CD4-positive, alpha-beta T cell treated with Interleukin-21 for 1 hour (primary cell): ENCODE measurements at regions not wholly inside any gene's neighbourhood (a gene's known extent, or its start where the extent isn't known, plus 50 kb on each side); places are given as distances from the start of the nearest gene placed in this dataset.
"Not testable (repeated sequence)": the region's sequence is repeated elsewhere in the genome, so short reads cannot be mapped to it uniquely, and the experiment has no call there.

ENCODE experiments used
- DNase-seq: peaks from one replicate; pipeline ENCODE4 v3.0.0-alpha.2; 2020

GRCh38 chr11:45374653-45375059 is 88.5 kb upstream of the SYT13 start:
- peak; percentile 57 for DNase-seq

DNA sequence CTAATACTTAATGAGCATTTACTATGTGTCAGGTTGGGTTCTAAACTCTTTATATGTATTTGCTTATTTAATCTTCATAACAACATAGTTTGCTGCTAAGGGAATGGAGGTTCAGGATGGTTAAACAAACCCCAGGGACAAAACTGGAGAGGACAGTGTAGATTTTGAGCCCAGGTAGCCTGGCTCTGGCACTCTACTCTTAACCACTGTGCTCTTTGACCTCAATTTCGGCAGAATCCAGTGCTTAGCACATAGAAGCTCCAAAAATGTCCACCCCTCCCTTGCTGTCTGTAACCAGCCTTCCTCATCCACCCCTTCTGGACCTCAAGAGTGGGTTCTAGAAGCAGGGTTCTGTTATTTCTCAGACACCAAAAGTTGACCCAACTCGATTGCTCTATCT is 88.0 kb upstream of the SYT13 start:
- DNase-seq = no peak

GRCh38 chr11:45373506-45374035 is 87.4 kb upstream of the SYT13 start:
- no peak for DNase-seq

GRCh38 chr11:45372414-45372813 is 86.3 kb upstream of the SYT13 start:
- DNase-seq = not testable (repeated sequence)

DNA sequence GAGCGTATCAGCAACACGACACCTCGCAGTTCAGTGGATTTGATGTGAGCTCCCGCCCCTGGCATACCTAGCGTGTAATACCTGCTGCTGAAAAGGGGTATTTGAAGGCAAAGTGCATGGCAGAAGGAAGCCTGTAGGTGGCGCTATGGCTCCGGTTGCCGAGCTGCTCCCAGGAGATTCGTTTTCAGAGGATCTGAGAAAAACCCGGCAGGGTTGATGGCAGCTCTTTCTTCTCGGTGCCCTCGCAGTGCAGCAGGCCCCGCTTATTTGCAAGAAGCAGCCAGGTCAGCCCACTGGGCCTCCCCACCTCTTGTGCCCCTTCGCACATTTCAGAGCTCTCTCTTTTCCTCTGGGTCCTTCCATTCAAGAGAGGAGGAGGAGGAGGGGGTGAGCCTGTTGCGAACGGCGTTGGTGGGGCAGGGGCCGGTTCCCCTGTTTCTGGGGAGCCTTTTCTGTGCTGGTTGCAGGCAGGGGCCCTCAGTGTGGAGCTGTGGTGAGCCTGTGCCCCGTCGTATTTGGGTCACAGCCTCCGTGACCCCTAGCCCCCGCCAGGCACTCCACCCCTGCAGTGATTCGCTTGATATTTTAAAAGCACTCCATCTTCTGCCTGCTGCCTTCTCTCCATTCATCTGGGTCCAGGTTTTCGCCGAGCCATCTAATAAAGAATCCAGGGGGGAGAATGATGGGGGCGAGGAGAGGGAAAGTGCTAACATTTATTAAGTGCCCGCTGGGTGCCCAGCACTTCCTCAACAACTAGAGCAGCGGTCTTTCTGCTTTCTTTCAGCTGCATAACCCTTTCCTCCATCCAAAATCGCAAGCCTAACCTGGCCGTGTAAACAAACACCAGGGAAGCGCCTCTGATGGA is 85.3 kb upstream of the SYT13 start:
- peak; percentile 69 for DNase-seq

- DNase-seq = no peak
Measured at GRCh38 chr11:45369313-45369712, 83.2 kb upstream of the SYT13 start.

DNA sequence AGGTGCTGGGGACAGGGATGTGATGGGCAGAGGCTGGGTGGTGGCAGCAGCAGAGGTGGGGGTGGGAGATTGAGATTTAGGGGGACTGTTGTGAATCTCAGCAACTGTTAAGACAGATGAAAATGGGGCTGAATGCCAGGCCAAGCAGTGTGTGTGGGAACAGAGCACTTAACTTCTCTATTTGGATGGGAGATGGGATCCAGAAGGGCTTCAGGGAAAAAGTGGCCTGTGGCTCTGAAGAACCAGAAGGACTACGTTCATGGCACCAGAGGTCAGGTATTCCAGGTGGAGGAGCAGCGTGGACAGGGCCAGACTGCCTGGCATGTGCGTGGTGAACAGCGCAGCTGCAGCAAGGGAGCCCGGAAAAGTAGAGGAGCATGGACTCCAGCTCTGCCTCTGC is 82.6 kb upstream of the SYT13 start:
- DNase-seq = no peak

DNA sequence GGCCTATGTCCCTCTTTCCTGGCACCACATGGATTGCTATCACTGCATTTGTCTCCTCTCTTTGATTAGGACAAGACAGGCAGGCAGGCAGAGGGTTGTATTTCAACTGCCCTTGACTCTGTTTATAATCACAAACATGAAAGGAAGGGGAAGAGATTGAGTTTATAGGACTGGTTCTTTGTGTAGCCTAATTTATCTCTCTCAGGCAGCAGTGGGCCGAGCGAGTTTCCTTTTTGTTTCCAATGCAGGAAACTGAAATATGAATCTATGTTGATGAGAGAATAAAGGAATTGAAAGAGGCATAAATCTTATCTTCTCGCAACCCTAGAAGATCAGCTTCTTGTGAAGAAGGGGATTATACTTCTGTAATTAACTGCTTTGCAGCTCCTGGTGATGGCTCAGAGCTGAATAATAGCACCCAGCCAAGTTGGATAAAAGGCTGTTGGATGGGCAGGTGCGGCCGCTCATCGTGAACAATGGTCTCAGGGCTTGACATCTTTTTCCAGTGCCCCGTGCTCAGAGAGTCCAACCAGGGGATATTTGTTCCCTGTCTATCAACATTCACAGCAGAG is 80.6 kb upstream of the SYT13 start:
- no peak for DNase-seq

- no peak for DNase-seq
Measured at GRCh38 chr11:45365961-45366618, 79.9 kb upstream of the SYT13 start.

- no peak for DNase-seq
Measured at GRCh38 chr11:45362636-45363035, 76.5 kb upstream of the SYT13 start.

GRCh38 chr11:45361551-45361950 is 75.4 kb upstream of the SYT13 start:
- no peak for DNase-seq

DNA sequence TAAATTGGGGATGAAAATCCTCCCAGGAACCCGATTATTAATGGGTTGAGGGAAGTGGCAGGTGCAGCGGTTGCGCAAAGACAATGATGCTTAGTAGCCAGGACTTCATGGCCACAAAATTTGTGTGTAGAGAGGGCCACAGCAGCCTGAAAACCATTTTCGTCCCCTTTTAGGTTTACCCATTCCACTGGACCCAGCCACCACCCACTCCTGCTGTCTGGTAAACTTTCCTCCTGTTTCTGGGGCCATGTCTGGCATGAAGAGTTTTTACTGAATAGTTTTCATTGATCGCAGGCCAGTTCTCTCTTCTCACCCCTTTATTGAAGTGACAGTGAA is 69.5 kb upstream of the SYT13 start:
- DNase-seq = no peak

DNA sequence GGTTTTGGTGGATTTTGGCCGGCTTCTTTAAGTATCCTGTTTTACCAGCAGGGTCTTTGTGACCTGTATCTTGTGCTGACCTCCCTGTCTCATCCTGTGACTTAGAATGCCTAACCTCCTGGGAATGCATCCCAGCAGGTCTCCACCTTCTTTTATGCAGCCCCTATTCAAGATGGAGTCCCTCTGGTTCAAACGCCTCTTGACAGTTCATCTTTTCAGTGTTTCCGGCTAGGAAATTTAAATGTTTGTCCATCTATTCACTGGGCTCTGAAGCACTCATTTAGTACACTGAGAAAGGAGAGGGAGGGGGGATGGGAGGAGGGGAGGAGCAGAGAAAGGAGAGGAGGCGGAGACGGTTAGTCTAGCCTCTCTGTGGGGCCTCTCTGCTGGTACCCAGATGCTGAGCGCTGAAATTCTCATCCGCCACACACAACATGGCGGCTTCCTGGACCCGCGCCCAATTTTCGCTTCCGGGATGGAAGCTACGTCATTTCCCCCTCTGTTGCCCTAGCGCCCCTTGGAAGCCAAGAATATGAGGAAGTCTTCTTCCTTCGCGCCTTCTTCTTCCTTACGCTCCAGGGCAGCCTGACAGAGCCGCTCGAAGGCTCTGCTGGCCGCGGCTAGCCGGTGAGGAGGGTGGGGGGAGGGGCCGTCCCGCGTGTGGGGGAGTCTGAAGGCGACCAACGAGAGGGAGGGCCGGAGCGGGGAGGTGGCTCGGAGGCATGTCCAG is 69.0 kb upstream of the SYT13 start:
- peak; percentile 92 for DNase-seq

- no peak for DNase-seq
Measured at GRCh38 chr11:45348729-45349128, 62.6 kb upstream of the SYT13 start.

- no peak for DNase-seq
Measured at GRCh38 chr11:45347348-45348082, 61.4 kb upstream of the SYT13 start.

DNA sequence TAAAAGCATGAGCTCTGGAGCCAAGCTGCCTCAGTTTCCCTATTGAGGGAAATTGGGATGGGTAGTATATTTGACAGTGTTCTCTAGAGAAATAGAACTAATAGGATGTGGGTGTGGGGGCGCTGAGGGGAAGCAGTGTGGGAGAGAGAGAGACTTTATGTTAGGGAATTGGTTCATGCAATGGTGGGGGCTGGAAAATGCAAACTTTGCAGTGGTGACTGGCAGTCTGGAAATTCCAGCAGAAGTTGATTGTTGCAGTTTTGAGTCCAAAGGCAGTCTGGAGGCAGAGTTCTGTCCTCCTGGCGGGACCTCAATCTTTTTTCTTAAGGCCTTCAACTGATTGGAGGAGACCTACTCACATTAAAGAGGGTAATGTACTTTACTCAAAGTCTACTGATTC is 59.4 kb upstream of the SYT13 start:
- DNase-seq = no peak

DNA sequence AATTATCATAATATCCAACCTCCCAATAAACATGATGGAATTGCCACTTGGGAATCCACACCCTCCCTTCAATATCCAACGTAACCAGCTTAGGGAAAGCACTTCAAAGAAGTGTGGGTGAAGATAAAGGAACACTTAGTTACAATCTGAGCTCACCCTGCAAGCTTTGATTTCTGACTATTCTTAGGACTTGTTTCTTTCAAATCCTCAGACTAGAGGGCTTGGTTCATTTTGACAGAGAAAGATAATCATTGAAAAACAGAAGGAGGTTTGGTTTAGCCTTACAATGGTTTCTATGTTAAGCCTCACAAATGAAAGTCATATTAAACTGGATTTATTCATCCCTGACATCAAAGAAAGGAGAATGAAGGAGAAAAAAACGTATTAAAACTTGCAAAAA is 57.9 kb upstream of the SYT13 start:
- DNase-seq = no peak

DNA sequence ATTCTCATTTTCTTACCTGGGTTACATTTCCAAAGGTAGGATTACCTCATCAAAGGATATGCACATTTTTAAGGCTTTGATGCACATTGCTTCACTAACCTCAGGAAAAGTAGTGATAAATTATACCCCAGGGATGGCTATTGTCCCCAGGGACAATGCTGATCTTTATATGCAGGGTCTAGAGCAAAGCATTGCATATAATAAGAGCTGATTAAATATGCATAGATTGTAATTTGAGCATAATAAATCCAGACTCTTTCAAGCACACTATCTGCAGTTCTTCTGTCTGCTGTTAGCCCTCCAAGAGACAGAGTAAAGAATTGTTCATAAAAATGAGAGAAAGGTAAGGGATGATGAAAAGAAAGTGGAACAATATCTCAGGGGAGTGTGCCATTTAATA is 57.3 kb upstream of the SYT13 start:
- DNase-seq = no peak

- no peak for DNase-seq
Measured at GRCh38 chr11:45341372-45341771, 55.2 kb upstream of the SYT13 start.

GRCh38 chr11:45339729-45340519 is 53.8 kb upstream of the SYT13 start:
- DNase-seq = peak; percentile 90

DNA sequence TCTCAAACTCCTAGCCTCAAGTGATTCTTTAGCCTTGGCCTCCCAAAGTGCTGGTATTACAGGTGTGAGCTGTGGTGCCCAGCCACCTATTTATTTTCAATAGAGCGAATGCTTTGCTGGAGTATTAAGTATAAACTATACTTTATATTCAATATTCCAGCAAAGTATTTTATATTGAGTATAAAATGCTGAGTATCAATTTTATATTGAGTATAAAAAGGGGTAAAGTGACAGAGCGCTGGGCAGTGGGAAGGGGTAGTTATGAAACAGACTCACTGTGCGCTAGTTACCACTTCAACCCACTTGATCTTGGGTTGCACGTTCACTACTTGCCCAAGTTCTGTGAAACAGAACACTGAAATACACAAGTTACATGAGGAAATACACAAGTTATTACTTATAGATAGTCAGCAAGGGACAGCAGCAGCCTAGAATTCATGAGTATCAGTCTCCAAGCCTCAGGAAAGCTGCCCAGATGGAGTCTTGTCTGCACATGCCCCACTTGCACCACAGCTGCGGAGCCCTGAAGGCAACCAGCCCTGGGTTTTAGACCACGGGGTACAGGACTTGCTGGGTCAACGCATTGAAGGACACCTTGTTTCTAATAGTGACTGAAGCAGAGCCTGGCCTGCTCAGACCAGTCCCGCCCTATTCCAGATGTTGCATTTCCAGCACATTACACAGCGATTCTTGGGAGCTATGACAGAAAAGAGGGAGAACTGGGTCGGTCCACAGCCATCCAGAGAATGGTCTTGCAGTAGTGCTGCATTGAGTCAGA is 51.6 kb upstream of the SYT13 start:
- no peak for DNase-seq
